Thoracic aorta (tissue), 2 donors: ENCODE measurements at regions not wholly inside any gene's neighbourhood (a gene's known extent, or its start where the extent isn't known, plus 50 kb on each side); places are given as distances from the start of the nearest gene placed in this dataset.
"Not testable (repeated sequence)": the region's sequence is repeated elsewhere in the genome, so short reads cannot be mapped to it uniquely, and the experiment has no call there.

ENCODE experiments used
- ATAC-seq: fragments of 150-250 bp; one replicate; pipeline ENCODE4 v1.8.0; 2017; ENCODE audit warnings: low read depth; ENCODE audit not compliant: insufficient number of reproducible peaks, low FRiP score
- DNase-seq: peaks from one replicate; pipeline ENCODE4 v3.0.0-alpha.2; 2020; ENCODE audit warnings: low spot score
- H3K27ac ChIP-seq, 2 donors: fragments of 200-600 bp; sonication (generic); 1 replicate in 1 of 2; 2 replicates in 1 of 2; pipeline ENCODE4 v1.5.1; 2016; ENCODE audit warnings: mild to moderate bottlenecking in 2 of 2, moderate library complexity in 2 of 2
- H3K27me3 ChIP-seq: fragments of 200-600 bp; sonication (generic); replicated peaks from 2 replicates; pipeline ENCODE4 v1.6.0; 2016; ENCODE audit warnings: mild to moderate bottlenecking; ENCODE audit not compliant: insufficient read depth
- H3K36me3 ChIP-seq: fragments of 200-600 bp; sonication (generic); one replicate; pipeline ENCODE4 v1.5.1; 2016
- H3K4me1 ChIP-seq, 2 donors: fragments of 200-600 bp; sonication (generic); 1 replicate in 1 of 2; 2 replicates in 1 of 2; pipeline versions ENCODE4 v1.5.1 to v1.6.0; 2016; ENCODE audit warnings: low read depth in 2 of 2, mild to moderate bottlenecking in 1 of 2; ENCODE audit not compliant: control insufficient read depth in 1 of 2
- H3K4me3 ChIP-seq: fragments of 200-600 bp; sonication (generic); 2 replicates; pipeline ENCODE4 v1.5.1; 2016; ENCODE audit warnings: mild to moderate bottlenecking
- H3K9me3 ChIP-seq: fragments of 200-600 bp; sonication (generic); 2 replicates; pipeline ENCODE4 v1.5.1; 2016
- TF ChIP-seq, protein P1 (sequence below): fragments of 200-600 bp; sonication (generic); IDR thresholded peaks from one replicate; pipeline ENCODE4 v1.5.1; 2019; ENCODE audit warnings: antibody characterized with exemption

DNA sequence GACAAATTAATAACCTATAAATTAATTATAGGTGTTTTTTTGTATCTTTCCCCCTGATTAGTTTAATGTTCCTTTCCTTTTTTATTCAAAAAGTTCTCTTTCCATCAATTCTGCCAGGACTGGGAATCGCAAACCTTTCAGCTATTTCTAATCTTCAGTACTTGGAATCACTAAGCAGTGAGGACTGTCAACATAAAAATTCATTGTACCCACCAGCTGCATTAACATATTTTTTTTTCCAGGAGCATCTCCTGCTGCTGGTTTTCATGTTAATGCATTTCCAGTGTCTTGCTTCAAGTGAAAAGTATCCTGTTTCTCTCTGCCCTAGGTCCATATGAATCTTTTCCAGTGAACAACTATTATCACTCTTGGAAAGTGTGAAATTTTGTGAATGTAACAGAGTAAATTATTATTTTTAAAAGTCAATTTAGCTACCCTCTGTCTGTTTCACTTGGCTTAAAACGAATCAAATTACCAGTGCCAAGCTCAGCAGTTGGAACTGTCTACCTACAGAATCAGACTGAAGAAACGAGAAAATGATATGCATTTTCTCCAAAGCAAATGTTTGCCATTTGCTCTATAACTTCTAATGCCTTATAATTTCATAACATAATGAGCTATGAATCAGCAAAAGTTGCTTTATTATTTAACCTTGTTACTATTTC lies 804.4 kb downstream of the EPHA4 start:
- no peaks in the 10 kb centered on the region for H3K4me1 ChIP-seq
- no peaks in the 10 kb centered on the region for H3K9me3 ChIP-seq
- H3K36me3 ChIP-seq, result no peaks in the 10 kb centered on the region
- no peak for DNase-seq
- H3K4me3 ChIP-seq, result no peak overlapping the region
- H3K27ac ChIP-seq, result no peak overlapping the region
- H3K27me3 ChIP-seq, result no peaks in the 10 kb centered on the region
- ATAC-seq, result no peak
- TF ChIP-seq, protein P1, sequence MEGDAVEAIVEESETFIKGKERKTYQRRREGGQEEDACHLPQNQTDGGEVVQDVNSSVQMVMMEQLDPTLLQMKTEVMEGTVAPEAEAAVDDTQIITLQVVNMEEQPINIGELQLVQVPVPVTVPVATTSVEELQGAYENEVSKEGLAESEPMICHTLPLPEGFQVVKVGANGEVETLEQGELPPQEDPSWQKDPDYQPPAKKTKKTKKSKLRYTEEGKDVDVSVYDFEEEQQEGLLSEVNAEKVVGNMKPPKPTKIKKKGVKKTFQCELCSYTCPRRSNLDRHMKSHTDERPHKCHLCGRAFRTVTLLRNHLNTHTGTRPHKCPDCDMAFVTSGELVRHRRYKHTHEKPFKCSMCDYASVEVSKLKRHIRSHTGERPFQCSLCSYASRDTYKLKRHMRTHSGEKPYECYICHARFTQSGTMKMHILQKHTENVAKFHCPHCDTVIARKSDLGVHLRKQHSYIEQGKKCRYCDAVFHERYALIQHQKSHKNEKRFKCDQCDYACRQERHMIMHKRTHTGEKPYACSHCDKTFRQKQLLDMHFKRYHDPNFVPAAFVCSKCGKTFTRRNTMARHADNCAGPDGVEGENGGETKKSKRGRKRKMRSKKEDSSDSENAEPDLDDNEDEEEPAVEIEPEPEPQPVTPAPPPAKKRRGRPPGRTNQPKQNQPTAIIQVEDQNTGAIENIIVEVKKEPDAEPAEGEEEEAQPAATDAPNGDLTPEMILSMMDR, result no peak

DNA sequence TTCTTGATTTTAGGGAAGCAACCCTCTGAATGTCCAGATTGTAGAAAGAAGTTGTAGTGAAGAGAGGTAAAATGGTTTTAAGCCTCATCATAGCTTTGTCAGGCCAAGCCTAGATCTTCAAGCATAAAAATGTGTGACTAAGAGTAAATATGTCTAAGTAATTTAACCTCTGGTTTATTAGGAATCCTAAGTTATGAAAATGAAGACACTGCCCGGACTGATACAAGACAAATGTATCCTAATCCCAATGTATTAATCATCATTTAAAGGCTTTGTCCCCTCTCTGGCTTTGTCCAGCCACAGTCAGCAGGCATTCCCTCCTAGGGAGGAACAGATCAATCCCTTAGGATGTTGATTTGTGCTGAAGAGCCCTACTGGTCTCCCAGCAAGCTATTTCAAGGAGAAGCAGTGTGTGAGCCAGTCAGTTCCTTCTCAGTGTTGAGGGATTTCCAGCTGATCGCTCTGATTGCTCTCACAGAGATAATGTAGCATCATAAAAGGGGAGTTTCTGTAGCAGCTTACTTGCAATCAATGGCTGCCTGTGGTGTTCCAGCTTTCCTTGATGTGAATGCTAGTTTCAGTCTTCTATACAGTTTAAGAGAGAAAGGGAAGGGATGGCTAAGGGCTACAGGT lies 796.1 kb downstream of the EPHA4 start:
- H3K27me3 ChIP-seq, result no peaks in the 10 kb centered on the region
- H3K36me3 ChIP-seq, result no peaks in the 10 kb centered on the region
- ATAC-seq (no peak), DNase-seq (no peak)
- peaks cover 0 to 9% of the 10 kb centered on the region in 2 donors for H3K4me1 ChIP-seq
- H3K4me3 ChIP-seq, result no peak overlapping the region
- TF ChIP-seq, protein P1, result no peak
- H3K27ac ChIP-seq, result no peak overlapping the region
- H3K9me3 ChIP-seq, result no peaks in the 10 kb centered on the region

- H3K4me3 ChIP-seq, ATAC-seq, H3K9me3 ChIP-seq, H3K27ac ChIP-seq, H3K4me1 ChIP-seq, H3K27me3 ChIP-seq, DNase-seq, H3K36me3 ChIP-seq: not testable (repeated sequence)
Observed at GRCh38 chr2:220779076-220779475, 793.0 kb downstream of the EPHA4 start.

DNA sequence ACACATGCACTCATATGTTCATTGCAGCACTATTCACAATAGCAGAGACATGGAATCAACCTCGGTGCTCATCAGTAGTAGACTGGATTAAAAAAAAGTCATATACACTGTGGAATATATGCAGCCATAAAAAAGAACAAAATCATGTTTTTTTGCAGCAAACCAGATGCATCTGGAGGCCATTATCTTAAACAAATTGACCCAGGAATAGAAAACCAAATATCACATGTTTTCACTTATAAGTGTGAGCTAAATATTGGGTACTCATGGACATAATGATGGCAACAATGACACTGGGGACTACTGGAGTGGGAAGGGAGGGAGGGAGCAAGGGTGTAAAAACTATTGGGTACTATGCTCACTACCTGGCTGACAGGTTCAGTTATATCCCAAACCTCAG lies 792.6 kb downstream of the EPHA4 start:
- no peak for DNase-seq
- no peaks in the 10 kb centered on the region for H3K9me3 ChIP-seq
- ATAC-seq, result no peak
- no peak overlapping the region for H3K27ac ChIP-seq
- H3K4me3 ChIP-seq, result no peak overlapping the region
- H3K4me1 ChIP-seq, result peaks cover 0 to 9% of the 10 kb centered on the region in 2 donors
- H3K36me3 ChIP-seq, result no peaks in the 10 kb centered on the region
- TF ChIP-seq, protein P1, result no peak
- H3K27me3 ChIP-seq, result no peaks in the 10 kb centered on the region

DNA sequence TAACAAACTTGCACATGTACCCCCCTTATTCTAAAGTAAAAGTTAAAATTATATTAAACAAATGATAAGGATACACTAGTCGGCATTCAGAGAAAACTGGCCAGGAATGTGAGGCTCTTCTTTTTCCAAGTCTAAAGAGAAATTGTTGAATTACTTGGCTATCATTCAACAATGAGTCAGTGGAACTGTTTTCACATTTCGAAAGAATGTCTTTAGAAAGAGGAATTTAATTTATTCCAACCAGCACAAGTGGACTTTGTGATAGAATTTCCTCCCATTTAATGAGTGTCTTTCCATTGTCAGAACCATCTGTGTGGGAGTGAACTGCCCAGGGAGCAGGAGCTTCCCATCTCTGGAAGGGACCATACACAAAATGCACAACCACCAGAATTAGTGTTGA lies 792.2 kb downstream of the EPHA4 start:
- Histone ChIP-seq H3K4me1 (peaks cover 0 to 9% of the 10 kb centered on the region in 2 donors), H3K9me3 (no peaks in the 10 kb centered on the region), H3K27ac (no peak overlapping the region), H3K36me3 (no peaks in the 10 kb centered on the region), H3K27me3 (no peaks in the 10 kb centered on the region), H3K4me3 (no peak overlapping the region)
- ATAC-seq, result no peak
- DNase-seq, result no peak
- TF ChIP-seq, protein P1, result no peak
